PFSK-1 (cell line): ENCODE measurements at regions not wholly inside any gene's neighbourhood (a gene's known extent, or its start where the extent isn't known, plus 50 kb on each side); places are given as distances from the start of the nearest gene placed in this dataset.

Experiments used
- FOXP2 ChIP-seq: optimal IDR thresholded peaks from 2 replicates; pipeline ENCODE3; 2011; ENCODE audit warnings: borderline replicate concordance, control low read depth, inconsistent platforms; ENCODE audit not compliant: insufficient read depth; ENCODE audit errors: extremely low read length, extremely low read depth
- POLR2AphosphoS5 ChIP-seq: IDR thresholded peaks from 2 replicates; pipeline ENCODE4 v1.6.1; 2012; ENCODE audit warnings: low read depth, mild to moderate bottlenecking, control low read depth, low read length, moderate library complexity
- SIN3A ChIP-seq: IDR thresholded peaks from 2 replicates; pipeline ENCODE4 v1.6.1; 2012; ENCODE audit warnings: mild to moderate bottlenecking, low read length, moderate library complexity, borderline replicate concordance; ENCODE audit not compliant: insufficient read depth
- TAF1 ChIP-seq: IDR thresholded peaks from 2 replicates; pipeline ENCODE4 v1.6.1; 2012; ENCODE audit warnings: low read length, control low read depth, borderline replicate concordance; ENCODE audit not compliant: insufficient read depth
- TF ChIP-seq, protein P1 (sequence below), 2 experiments: IDR thresholded peaks; 2 replicates each; pipeline versions ENCODE4 v1.6.1 to v1.8.0; 2011 to 2012; ENCODE audit warnings: low read depth in 2 of 2, low read length in 2 of 2, control low read depth in 1 of 2, inconsistent platforms in 1 of 2, mild to moderate bottlenecking in 1 of 2, moderate library complexity in 1 of 2; ENCODE audit not compliant: insufficient read depth in 1 of 2

DNA sequence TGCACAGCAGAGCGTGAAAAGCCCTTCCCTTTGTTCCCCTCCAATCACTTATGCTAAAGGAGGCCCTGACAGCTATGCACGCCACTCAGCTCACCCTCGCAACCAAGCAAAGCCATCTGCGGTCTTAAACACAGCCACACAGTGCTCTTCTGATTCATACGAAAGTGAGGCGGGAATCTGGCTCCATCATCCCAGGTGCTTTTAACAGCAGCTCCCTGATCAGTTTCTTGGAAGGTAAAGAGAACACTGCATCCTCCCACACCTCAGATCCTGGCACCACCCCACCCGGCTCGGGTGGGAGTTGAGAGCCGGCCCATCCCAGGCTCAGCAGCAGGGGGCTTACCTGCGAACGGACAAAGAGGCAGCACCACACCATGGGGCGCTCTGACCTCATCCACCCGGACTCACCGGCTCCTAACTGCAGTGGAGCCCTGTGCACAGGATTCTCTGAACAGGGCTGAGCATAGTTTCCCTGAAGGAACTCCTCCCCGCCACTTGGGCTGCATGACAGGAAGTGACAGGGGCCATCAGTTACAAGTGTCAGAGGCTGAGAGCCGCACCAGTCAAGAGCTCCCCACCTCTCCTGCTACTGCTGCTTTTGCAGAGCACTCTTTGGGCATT, 114.3 kb upstream of the ARHGEF3 start:
- TF ChIP-seq, protein P1, sequence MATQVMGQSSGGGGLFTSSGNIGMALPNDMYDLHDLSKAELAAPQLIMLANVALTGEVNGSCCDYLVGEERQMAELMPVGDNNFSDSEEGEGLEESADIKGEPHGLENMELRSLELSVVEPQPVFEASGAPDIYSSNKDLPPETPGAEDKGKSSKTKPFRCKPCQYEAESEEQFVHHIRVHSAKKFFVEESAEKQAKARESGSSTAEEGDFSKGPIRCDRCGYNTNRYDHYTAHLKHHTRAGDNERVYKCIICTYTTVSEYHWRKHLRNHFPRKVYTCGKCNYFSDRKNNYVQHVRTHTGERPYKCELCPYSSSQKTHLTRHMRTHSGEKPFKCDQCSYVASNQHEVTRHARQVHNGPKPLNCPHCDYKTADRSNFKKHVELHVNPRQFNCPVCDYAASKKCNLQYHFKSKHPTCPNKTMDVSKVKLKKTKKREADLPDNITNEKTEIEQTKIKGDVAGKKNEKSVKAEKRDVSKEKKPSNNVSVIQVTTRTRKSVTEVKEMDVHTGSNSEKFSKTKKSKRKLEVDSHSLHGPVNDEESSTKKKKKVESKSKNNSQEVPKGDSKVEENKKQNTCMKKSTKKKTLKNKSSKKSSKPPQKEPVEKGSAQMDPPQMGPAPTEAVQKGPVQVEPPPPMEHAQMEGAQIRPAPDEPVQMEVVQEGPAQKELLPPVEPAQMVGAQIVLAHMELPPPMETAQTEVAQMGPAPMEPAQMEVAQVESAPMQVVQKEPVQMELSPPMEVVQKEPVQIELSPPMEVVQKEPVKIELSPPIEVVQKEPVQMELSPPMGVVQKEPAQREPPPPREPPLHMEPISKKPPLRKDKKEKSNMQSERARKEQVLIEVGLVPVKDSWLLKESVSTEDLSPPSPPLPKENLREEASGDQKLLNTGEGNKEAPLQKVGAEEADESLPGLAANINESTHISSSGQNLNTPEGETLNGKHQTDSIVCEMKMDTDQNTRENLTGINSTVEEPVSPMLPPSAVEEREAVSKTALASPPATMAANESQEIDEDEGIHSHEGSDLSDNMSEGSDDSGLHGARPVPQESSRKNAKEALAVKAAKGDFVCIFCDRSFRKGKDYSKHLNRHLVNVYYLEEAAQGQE (IDR thresholded peaks at IDR 0.05; ENCODE audit: insufficient read depth in 1 of 2, low read depth in 2 of 2, low read length in 2 of 2) = no peak
- no peak for TF ChIP-seq POLR2AphosphoS5
- no peak for TF ChIP-seq SIN3A
- no peak for TF ChIP-seq TAF1
- TF ChIP-seq FOXP2 = no peak
